ENCODE measurements at regions not wholly inside any gene's neighbourhood (a gene's known extent, or its start where the extent isn't known, plus 50 kb on each side); places are given as distances from the start of the nearest gene placed in this dataset.

DNA sequence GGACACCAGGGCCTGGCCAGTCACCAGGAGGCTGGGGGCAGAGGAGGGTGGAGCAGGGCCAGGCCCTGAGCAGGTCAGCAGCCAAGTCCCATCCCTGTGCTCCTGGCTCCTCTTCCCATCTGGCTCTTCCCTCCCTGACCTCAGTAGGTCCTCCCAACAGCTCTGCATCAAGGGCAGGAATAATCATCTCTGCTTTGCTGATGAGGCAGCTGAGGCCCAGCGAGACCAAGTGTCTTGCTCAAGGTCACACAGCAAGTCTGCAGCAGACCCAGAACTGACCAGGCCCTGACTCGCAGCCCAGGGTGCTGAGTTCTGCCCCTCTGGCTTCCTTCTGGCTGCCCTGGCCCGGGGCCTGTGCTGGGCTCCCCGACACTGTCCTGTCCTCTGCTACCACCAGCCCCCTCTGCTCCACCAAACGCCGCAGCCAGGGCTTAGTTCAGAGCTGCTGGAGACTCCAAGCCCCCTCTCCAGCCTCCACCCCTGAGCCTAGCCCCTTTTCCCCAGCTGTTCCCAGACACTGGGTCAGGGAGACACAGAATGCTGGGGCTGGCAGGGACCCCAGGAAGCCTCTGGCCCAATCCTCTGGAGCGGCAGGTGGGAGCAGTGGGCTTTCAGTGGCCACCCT lies 224.9 kb downstream of the PTPRU start:
- TF ChIP-seq, protein P1, sequence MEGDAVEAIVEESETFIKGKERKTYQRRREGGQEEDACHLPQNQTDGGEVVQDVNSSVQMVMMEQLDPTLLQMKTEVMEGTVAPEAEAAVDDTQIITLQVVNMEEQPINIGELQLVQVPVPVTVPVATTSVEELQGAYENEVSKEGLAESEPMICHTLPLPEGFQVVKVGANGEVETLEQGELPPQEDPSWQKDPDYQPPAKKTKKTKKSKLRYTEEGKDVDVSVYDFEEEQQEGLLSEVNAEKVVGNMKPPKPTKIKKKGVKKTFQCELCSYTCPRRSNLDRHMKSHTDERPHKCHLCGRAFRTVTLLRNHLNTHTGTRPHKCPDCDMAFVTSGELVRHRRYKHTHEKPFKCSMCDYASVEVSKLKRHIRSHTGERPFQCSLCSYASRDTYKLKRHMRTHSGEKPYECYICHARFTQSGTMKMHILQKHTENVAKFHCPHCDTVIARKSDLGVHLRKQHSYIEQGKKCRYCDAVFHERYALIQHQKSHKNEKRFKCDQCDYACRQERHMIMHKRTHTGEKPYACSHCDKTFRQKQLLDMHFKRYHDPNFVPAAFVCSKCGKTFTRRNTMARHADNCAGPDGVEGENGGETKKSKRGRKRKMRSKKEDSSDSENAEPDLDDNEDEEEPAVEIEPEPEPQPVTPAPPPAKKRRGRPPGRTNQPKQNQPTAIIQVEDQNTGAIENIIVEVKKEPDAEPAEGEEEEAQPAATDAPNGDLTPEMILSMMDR (IDR thresholded peaks at IDR 0.05) = no peak
- TF ChIP-seq POLR2A (IDR thresholded peaks at IDR 0.05) (no peak), POLR2AphosphoS5 (IDR thresholded peaks at IDR 0.05) (no peak)
